ENCODE measurements at regions not wholly inside any gene's neighbourhood (a gene's known extent, or its start where the extent isn't known, plus 50 kb on each side); places are given as distances from the start of the nearest gene placed in this dataset.

GRCh38 chr21:25503981-25504380, 103.3 kb downstream of the MRPL39 start:
- Histone ChIP-seq H4K8ac (ENCODE audit: low read depth in 2 of 2, low read length in 2 of 2) (no peak overlapping the region), H3K79me1 (ENCODE audit: low read depth in 1 of 2, low read length in 2 of 2) (no peaks in the 10 kb centered on the region), H3K4me3 (ENCODE audit: insufficient read depth, low read depth, low read length) (no peak overlapping the region), H3K4me1 (ENCODE audit: control insufficient read depth, insufficient read depth, low read length) (peaks cover 5% of the 10 kb centered on the region), H2AK5ac (ENCODE audit: low read depth, low read length) (no peak overlapping the region), H4K20me1 (ENCODE audit: insufficient read depth, low read length) (no peaks in the 10 kb centered on the region), H3K56ac (ENCODE audit: extremely low read depth, insufficient read depth, low read length) (no peak overlapping the region), H3K9me1 (ENCODE audit: insufficient read depth, low read length) (no peaks in the 10 kb centered on the region), H2BK20ac (ENCODE audit: low read depth, low read length) (no peak overlapping the region), H2BK15ac (ENCODE audit: low read depth, low read length) (no peak overlapping the region), H2AK9ac (replicated peaks; ENCODE audit: low read depth, low read length, poor library complexity) (no peak overlapping the region), H3K18ac (ENCODE audit: low read depth, low read length) (no peak overlapping the region), H3K4ac (ENCODE audit: low read depth, low read length) (no peak overlapping the region), H2AFZ (replicated peaks; ENCODE audit: low read length, poor library complexity) (no peak overlapping the region), H3K36me3 (ENCODE audit: control insufficient read depth, insufficient read depth, low read length) (no peaks in the 10 kb centered on the region), H3K14ac (replicated peaks; ENCODE audit: low read depth, low read length) (no peak overlapping the region), H3K27ac (ENCODE audit: insufficient read depth, low read length) (no peak overlapping the region), H2BK120ac (ENCODE audit: low read depth, low read length) (no peak overlapping the region), H3K4me2 (ENCODE audit: low read depth, low read length) (no peak overlapping the region), H4K91ac (ENCODE audit: insufficient read depth, low read depth, low read length) (no peak overlapping the region), H2BK5ac (ENCODE audit: low read depth, low read length, poor library complexity, severe bottlenecking) (no peak overlapping the region), H3K9ac (ENCODE audit: low read depth, low read length) (no peak overlapping the region), H3K23ac (ENCODE audit: low read depth, low read length) (no peak overlapping the region), H3K27me3 (ENCODE audit: control insufficient read depth, insufficient read depth, low read length) (no peaks in the 10 kb centered on the region), H3K9me3 (ENCODE audit: control insufficient read depth, insufficient read depth, low read length) (no peaks in the 10 kb centered on the region), H4K5ac (ENCODE audit: low read depth, low read length) (no peak overlapping the region)
- dilution Hi-C loops (cut with HindIII; ENCODE audit: low sequenced_read_pairs, unreplicated experiment): no loop called here
- ATAC-seq (ENCODE audit: low read depth) (no peak), DNase-seq (no peak)
- BruUV-seq (replicated peaks): no TSS peak
- intact Hi-C loops (cut with micrococcal nuclease): no loop called here
- in situ Hi-C loops (cut with MboI; ENCODE audit: low sequenced_read_pairs): no loop called here
- TF ChIP-seq MAFK (IDR thresholded peaks at IDR 0.05; ENCODE audit: low read depth, low read length): no peak
- no peak for TF ChIP-seq RAD21 (IDR thresholded peaks at IDR 0.05; ENCODE audit: low read length)
- no peak for TF ChIP-seq CEBPB (IDR thresholded peaks at IDR 0.05; ENCODE audit: low read depth, low read length)
- no peak for TF ChIP-seq CHD1 (IDR thresholded peaks at IDR 0.05; ENCODE audit: low read depth, low read length)
- TF ChIP-seq SMC3 (IDR thresholded peaks at IDR 0.05; ENCODE audit: low read depth, low read length): no peak
- TF ChIP-seq USF2 (IDR thresholded peaks at IDR 0.05; ENCODE audit: low read depth, low read length): no peak
- no peak for TF ChIP-seq RFX5 (IDR thresholded peaks at IDR 0.05; ENCODE audit: low read depth, low read length)
- no peak for TF ChIP-seq RCOR1 (IDR thresholded peaks at IDR 0.05; ENCODE audit: insufficient replicate concordance, low read length)
- no peak for TF ChIP-seq BHLHE40 (IDR thresholded peaks at IDR 0.05; ENCODE audit: low read depth, low read length)
- POLR2A ChIA-PET (ENCODE audit: unreplicated experiment): no interaction called here
- WGBS, 2 experiments (ENCODE audit: extremely low coverage in 2 of 2, insufficient read length in 1 of 2): no CpG with 5 or more reads among the region's 1 CpG
- CTCF ChIA-PET: no interaction called here

Data from IMR-90 (cell line).